Spleen (tissue), 11 donors: ENCODE measurements at regions not wholly inside any gene's neighbourhood (a gene's known extent, or its start where the extent isn't known, plus 50 kb on each side); places are given as distances from the start of the nearest gene placed in this dataset.
"Not testable (repeated sequence)": the region's sequence is repeated elsewhere in the genome, so short reads cannot be mapped to it uniquely, and the experiment has no call there.

Experiments used
- DNase-seq: peaks from one replicate; pipeline ENCODE4 v3.0.0-alpha.2; 2020
- H3K27ac ChIP-seq, 8 donors: fragments of 200-600 bp; sonication (generic) in 7 of 8; 1 replicate in 4 of 8; 2 replicates in 4 of 8; pipeline versions ENCODE4 v1.5.0 to v1.8.0; 2016 to 2021; ENCODE audit warnings: inconsistent platforms in 4 of 8, mild to moderate bottlenecking in 4 of 8, moderate library complexity in 1 of 8
- H3K27me3 ChIP-seq, 7 donors: fragments of 200-600 bp; sonication (generic) in 6 of 7; replicated peaks in 1 of 7; 1 replicate in 4 of 7; 2 replicates in 3 of 7; pipeline versions ENCODE4 v1.5.0 to v1.8.0; 2016 to 2021; ENCODE audit warnings: inconsistent platforms in 3 of 7, mild to moderate bottlenecking in 1 of 7
- H3K36me3 ChIP-seq, 6 donors: fragments of 200-600 bp; sonication (generic) in 5 of 6; 1 replicate in 4 of 6; 2 replicates in 2 of 6; pipeline versions ENCODE4 v1.5.0 to v1.8.0; 2016 to 2021; ENCODE audit warnings: inconsistent platforms in 2 of 6
- H3K4me1 ChIP-seq, 6 donors: fragments of 200-600 bp; sonication (generic) in 5 of 6; 1 replicate in 3 of 6; 2 replicates in 3 of 6; pipeline versions ENCODE4 v1.5.0 to v1.8.0; 2016 to 2021; ENCODE audit warnings: inconsistent platforms in 3 of 6
- H3K4me3 ChIP-seq, 8 donors: fragments of 200-600 bp; sonication (generic) in 7 of 8; 1 replicate in 4 of 8; 2 replicates in 4 of 8; pipeline versions ENCODE4 v1.5.0 to v1.8.0; 2016 to 2021; ENCODE audit warnings: inconsistent platforms in 4 of 8, mild to moderate bottlenecking in 4 of 8, moderate library complexity in 2 of 8
- H3K9me3 ChIP-seq, 8 donors: fragments of 200-600 bp; sonication (generic) in 7 of 8; 1 replicate in 4 of 8; 2 replicates in 4 of 8; pipeline versions ENCODE4 v1.5.0 to v1.8.0; 2016 to 2021; ENCODE audit warnings: inconsistent platforms in 4 of 8
- CTCF ChIP-seq, 11 experiments: fragments of 200-600 bp in 7 of 11; fragments of 450-650 bp in 4 of 11; sonication (generic) in 4 of 11; IDR thresholded peaks in 8 of 11; conservative IDR thresholded peaks in 3 of 11; 1 replicate in 7 of 11; 2 replicates in 4 of 11; pipeline versions ENCODE4 v1.4.0 to v1.8.0; 2016 to 2021; ENCODE audit warnings: antibody characterized with exemption in 11 of 11, inconsistent platforms in 4 of 11, mild to moderate bottlenecking in 1 of 11
- POLR2A ChIP-seq, 3 donors: fragments of 450-650 bp; IDR thresholded peaks; one replicate each; pipeline ENCODE4 v1.5.1; 2017; ENCODE audit warnings: antibody characterized with exemption in 3 of 3, mild to moderate bottlenecking in 1 of 3
- POLR2AphosphoS5 ChIP-seq, 3 donors: sonication (generic); formaldehyde crosslinking; IDR thresholded peaks; one replicate each; pipeline ENCODE4 v1.5.1; 2017; ENCODE audit warnings: antibody characterized with exemption in 3 of 3
- WGBS, 5 donors: extraction: QIAGEN DNeasy Blood & Tissue Kit in 3 of 5; methylation state at CpG; one replicate each; pipeline versions ENCODE4 v1.1.5 to v1.1.7; 2013 to 2018; 5-methylcytosine and 5-hydroxymethylcytosine counted together
- intact Hi-C: fragments of 100-400 bp; cut with DNase I; formaldehyde crosslinking; loops from one replicate; pipeline ENCODE4 v1.15.0; 2023; ENCODE audit warnings: low total_unique reads
- donor health status: healthy with polysubstance abuse.
- donor health status: DM: no; HTN: no; CAD: no; lungs with moderate emphysema.
- donor health status: DM: no; HTN: no; CAD: no.
- donor health status: Bipolar disorder and iron deficiency.
- donor health status: healthy.
- donor health status: DM: no; HTN: no; CAD: no.
- donor health status: DM: yes; HTN: yes; CAD: no.

GRCh38 chr1:76730027-76730426, 137.3 kb upstream of the ST6GALNAC5 start:
- DNase-seq: no peak
- no peaks in the 10 kb centered on the region for H3K4me1 ChIP-seq
- TF ChIP-seq CTCF (IDR thresholded peaks at IDR 0.05 in 8 of 11, conservative IDR thresholded peaks at IDR 0.05 in 3 of 11) (no peak), POLR2A (IDR thresholded peaks at IDR 0.05) (no peak), POLR2AphosphoS5 (IDR thresholded peaks at IDR 0.05) (no peak)
- H3K27ac ChIP-seq: no peak overlapping the region
- whole genome bisulfite sequencing, 5 donors: 80 to 84% (median 83%) methylated on average over 2 of the region's 2 CpGs
- H3K36me3 ChIP-seq: no peaks in the 10 kb centered on the region
- intact Hi-C loops: no loop called here
- peaks cover 0 to 4% (median 1%) of the 10 kb centered on the region in 8 donors for H3K9me3 ChIP-seq
- H3K27me3 ChIP-seq: no peaks in the 10 kb centered on the region
- no peak overlapping the region for H3K4me3 ChIP-seq

GRCh38 chr1:76738355-76738754, 128.9 kb upstream of the ST6GALNAC5 start:
- H3K27me3 ChIP-seq, intact Hi-C loops, H3K4me3 ChIP-seq, H3K36me3 ChIP-seq, DNase-seq, H3K4me1 ChIP-seq, H3K27ac ChIP-seq: not testable (repeated sequence)
- peaks cover 0 to 17% (median 12%) of the 10 kb centered on the region in 8 donors for H3K9me3 ChIP-seq
- 81 to 97% (median 86%) methylated on average over 1 of the region's 1 CpG for WGBS, 5 donors

- intact Hi-C loops, H3K36me3 ChIP-seq, H3K27ac ChIP-seq, DNase-seq, H3K27me3 ChIP-seq, H3K4me1 ChIP-seq, H3K4me3 ChIP-seq: not testable (repeated sequence)
- H3K9me3 ChIP-seq: peaks cover 0 to 27% (median 22%) of the 10 kb centered on the region in 8 donors
- 89 to 93% (median 91%) methylated on average over 5 to 8 of the region's 8 CpGs for WGBS, 5 donors
These were observed 126.3 kb upstream of the ST6GALNAC5 start for GRCh38 chr1:76740956-76741355.

GRCh38 chr1:76744989-76745388, 122.3 kb upstream of the ST6GALNAC5 start:
- TF ChIP-seq POLR2AphosphoS5 (IDR thresholded peaks at IDR 0.05) (no peak), CTCF (IDR thresholded peaks at IDR 0.05 in 8 of 11, conservative IDR thresholded peaks at IDR 0.05 in 3 of 11) (no peak), POLR2A (IDR thresholded peaks at IDR 0.05) (no peak)
- Histone ChIP-seq H3K4me3 (no peak overlapping the region), H3K9me3 (peaks cover 0 to 32% (median 20%) of the 10 kb centered on the region in 8 donors), H3K4me1 (no peaks in the 10 kb centered on the region), H3K27me3 (peaks cover 0 to 4% (median 0%) of the 10 kb centered on the region in 7 donors), H3K27ac (no peak overlapping the region), H3K36me3 (no peaks in the 10 kb centered on the region)
- no peak for DNase-seq
- intact Hi-C loops: no loop called here
- 88 to 100% (median 92%) methylated on average over 1 of the region's 1 CpG for WGBS, 5 donors

GRCh38 chr1:76746206-76746605, 121.1 kb upstream of the ST6GALNAC5 start:
- peaks cover 0 to 32% (median 20%) of the 10 kb centered on the region in 8 donors for H3K9me3 ChIP-seq
- H3K36me3 ChIP-seq: no peaks in the 10 kb centered on the region
- H3K27me3 ChIP-seq: peaks cover 0 to under 1% (median 0%) of the 10 kb centered on the region in 7 donors
- H3K4me1 ChIP-seq: no peaks in the 10 kb centered on the region
- H3K4me3 ChIP-seq: no peak overlapping the region
- no peak for DNase-seq
- 42 to 92% (median 88%) methylated on average over 2 of the region's 2 CpGs for WGBS, 5 donors
- intact Hi-C loops: no loop called here
- H3K27ac ChIP-seq: no peak overlapping the region
- TF ChIP-seq POLR2AphosphoS5 (IDR thresholded peaks at IDR 0.05): no peak
- no peak for TF ChIP-seq CTCF (IDR thresholded peaks at IDR 0.05 in 8 of 11, conservative IDR thresholded peaks at IDR 0.05 in 3 of 11)
- no peak for TF ChIP-seq POLR2A (IDR thresholded peaks at IDR 0.05)
